DND-41 (cell line): ENCODE measurements at regions not wholly inside any gene's neighbourhood (a gene's known extent, or its start where the extent isn't known, plus 50 kb on each side); places are given as distances from the start of the nearest gene placed in this dataset.

Source experiments
- EZH2 ChIP-seq: IDR thresholded peaks from 3 replicates; pipeline ENCODE4 v1.6.1; 2012; ENCODE audit warnings: borderline replicate concordance, low read depth, mild to moderate bottlenecking, moderate library complexity, low read length, inconsistent platforms; ENCODE audit not compliant: severe bottlenecking
- TF ChIP-seq, protein P1 (sequence below): IDR thresholded peaks from 2 replicates; pipeline ENCODE4 v1.5.1; 2012; ENCODE audit warnings: borderline replicate concordance, low read length, moderate library complexity, mild to moderate bottlenecking; ENCODE audit not compliant: poor library complexity, severe bottlenecking; ENCODE audit errors: extremely low read depth

DNA sequence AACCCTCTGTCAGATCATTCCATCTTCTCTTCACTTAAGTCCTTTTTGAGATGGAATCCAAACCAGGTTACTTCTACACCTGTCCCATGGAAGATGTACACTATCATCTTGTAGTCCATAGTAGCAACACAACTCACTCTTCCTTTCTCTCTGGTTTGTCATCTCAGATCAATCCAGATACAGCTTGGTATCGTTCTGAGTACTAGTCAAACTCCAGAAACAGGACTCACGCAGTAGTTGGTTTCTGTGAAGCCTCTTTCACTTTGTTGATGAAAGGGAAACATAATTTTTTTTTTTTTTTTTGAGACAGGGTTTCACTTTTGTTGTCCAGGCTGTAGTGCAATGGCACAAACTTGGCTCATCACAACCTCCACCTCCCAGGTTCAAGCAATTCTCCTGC is 484.0 kb downstream of the PRDM9 start:
- TF ChIP-seq, protein P1, sequence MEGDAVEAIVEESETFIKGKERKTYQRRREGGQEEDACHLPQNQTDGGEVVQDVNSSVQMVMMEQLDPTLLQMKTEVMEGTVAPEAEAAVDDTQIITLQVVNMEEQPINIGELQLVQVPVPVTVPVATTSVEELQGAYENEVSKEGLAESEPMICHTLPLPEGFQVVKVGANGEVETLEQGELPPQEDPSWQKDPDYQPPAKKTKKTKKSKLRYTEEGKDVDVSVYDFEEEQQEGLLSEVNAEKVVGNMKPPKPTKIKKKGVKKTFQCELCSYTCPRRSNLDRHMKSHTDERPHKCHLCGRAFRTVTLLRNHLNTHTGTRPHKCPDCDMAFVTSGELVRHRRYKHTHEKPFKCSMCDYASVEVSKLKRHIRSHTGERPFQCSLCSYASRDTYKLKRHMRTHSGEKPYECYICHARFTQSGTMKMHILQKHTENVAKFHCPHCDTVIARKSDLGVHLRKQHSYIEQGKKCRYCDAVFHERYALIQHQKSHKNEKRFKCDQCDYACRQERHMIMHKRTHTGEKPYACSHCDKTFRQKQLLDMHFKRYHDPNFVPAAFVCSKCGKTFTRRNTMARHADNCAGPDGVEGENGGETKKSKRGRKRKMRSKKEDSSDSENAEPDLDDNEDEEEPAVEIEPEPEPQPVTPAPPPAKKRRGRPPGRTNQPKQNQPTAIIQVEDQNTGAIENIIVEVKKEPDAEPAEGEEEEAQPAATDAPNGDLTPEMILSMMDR: no peak
- TF ChIP-seq EZH2: no peak
